Right lobe of liver (tissue), 6 donors: ENCODE measurements at regions not wholly inside any gene's neighbourhood (a gene's known extent, or its start where the extent isn't known, plus 50 kb on each side); places are given as distances from the start of the nearest gene placed in this dataset.

Source experiments
- ATAC-seq, 4 donors: fragments of 200-7000 bp; cut with Tn5 transposase; one replicate each; pipeline ENCODE4 v1.9.1; 2020; ENCODE audit warnings: mild to moderate bottlenecking in 4 of 4, moderate library complexity in 4 of 4
- DNase-seq, 3 donors: peaks; one replicate each; pipeline ENCODE4 v3.0.0-alpha.2; 2020
- H3K27ac ChIP-seq, 3 donors: fragments of 200-600 bp; one replicate each; pipeline ENCODE4 v1.8.0; 2022
- H3K27me3 ChIP-seq, 2 donors: fragments of 200-600 bp; one replicate each; pipeline ENCODE4 v1.8.0; 2022
- H3K36me3 ChIP-seq, 4 donors: fragments of 200-600 bp; sonication (generic) in 1 of 4; one replicate each; pipeline versions ENCODE4 v1.5.1 to v1.8.0; 2017 to 2022; ENCODE audit warnings: control low read depth in 1 of 4
- H3K4me1 ChIP-seq, 4 donors: fragments of 200-600 bp; sonication (generic) in 1 of 4; one replicate each; pipeline versions ENCODE4 v1.5.1 to v1.8.0; 2017 to 2022; ENCODE audit warnings: control low read depth in 1 of 4
- H3K4me3 ChIP-seq, 3 donors: fragments of 200-600 bp; one replicate each; pipeline ENCODE4 v1.8.0; 2022
- H3K9me3 ChIP-seq, 4 donors: fragments of 200-600 bp; sonication (generic) in 1 of 4; one replicate each; pipeline versions ENCODE4 v1.5.1 to v1.8.0; 2017 to 2022; ENCODE audit warnings: control low read depth in 1 of 4
- CTCF ChIP-seq, 4 donors: fragments of 200-600 bp in 3 of 4; fragments of 450-650 bp in 1 of 4; IDR thresholded peaks; one replicate each; pipeline versions ENCODE4 v1.5.1 to v1.8.0; 2016 to 2022; ENCODE audit warnings: antibody characterized with exemption in 4 of 4, mild to moderate bottlenecking in 2 of 4
- POLR2A ChIP-seq: fragments of 450-650 bp; IDR thresholded peaks from one replicate; pipeline ENCODE4 v1.6.1; 2017; ENCODE audit warnings: antibody characterized with exemption, mild to moderate bottlenecking
- WGBS: methylation state at CpG from one replicate; pipeline ENCODE4 v1.1.6; 2018; ENCODE audit warnings: low coverage, low lambda C conversion rate; ENCODE audit not compliant: insufficient coverage; ENCODE audit errors: missing lambda C conversion rate; 5-methylcytosine and 5-hydroxymethylcytosine counted together
- intact Hi-C, 2 donors: fragments of 100-400 bp; cut with DNase I; formaldehyde crosslinking; loops; one replicate each; pipeline versions ENCODE4 v1.11.2 to v1.14.1; 2022
- donor health status: DM: no; HTN: yes; CAD: no.
- donor health status: DM: no; HTN: no; CAD: no.
- donor health status: DM: no; HTN: no; CAD: no.
- donor health status: DM: no; HTN: yes; CAD: no.
- donor health status: DM: no; HTN: yes; CAD: no.

GRCh38 chr2:145729993-145730770, 1210.3 kb upstream of the ZEB2 start:
- H3K27me3 ChIP-seq: no peaks in the 10 kb centered on the region
- H3K4me1 ChIP-seq: no peaks in the 10 kb centered on the region
- no peak overlapping the region for H3K27ac ChIP-seq
- intact Hi-C loops: loop anchor here in 1 of 2 donors (10.0 kb wide), 1 partner anchor 595 kb away; no protein-coding TSS in a partner anchor
- TF ChIP-seq CTCF (IDR thresholded peaks at IDR 0.05) (no peak), POLR2A (no peak)
- no peaks in the 10 kb centered on the region for H3K9me3 ChIP-seq
- no peak overlapping the region for H3K4me3 ChIP-seq
- DNase-seq: no peak
- 72% methylated on average over 5 of the region's 5 CpGs for WGBS
- no peaks in the 10 kb centered on the region for H3K36me3 ChIP-seq
- ATAC-seq: no peak

GRCh38 chr2:145729481-145729880, 1209.6 kb upstream of the ZEB2 start:
- TF ChIP-seq CTCF (IDR thresholded peaks at IDR 0.05) (no peak), POLR2A (no peak)
- Histone ChIP-seq H3K4me3 (no peak overlapping the region), H3K36me3 (no peaks in the 10 kb centered on the region), H3K27ac (no peak overlapping the region), H3K9me3 (no peaks in the 10 kb centered on the region), H3K27me3 (no peaks in the 10 kb centered on the region), H3K4me1 (no peaks in the 10 kb centered on the region)
- ATAC-seq: no peak
- 60% methylated on average over 5 of the region's 5 CpGs for WGBS
- intact Hi-C loops: loop anchor here in 1 of 2 donors (10.0 kb wide), 1 partner anchor 595 kb away; no protein-coding TSS in a partner anchor
- no peak for DNase-seq

GRCh38 chr2:145728511-145728910, 1208.6 kb upstream of the ZEB2 start:
- ATAC-seq: no peak
- Histone ChIP-seq H3K4me3 (no peak overlapping the region), H3K4me1 (no peaks in the 10 kb centered on the region), H3K9me3 (no peaks in the 10 kb centered on the region), H3K27ac (no peak overlapping the region), H3K36me3 (no peaks in the 10 kb centered on the region), H3K27me3 (no peaks in the 10 kb centered on the region)
- WGBS: 50% methylated on average over 1 of the region's 1 CpG
- intact Hi-C loops: loop anchor here in 1 of 2 donors (10.0 kb wide), 1 partner anchor 596 kb away; no protein-coding TSS in a partner anchor
- TF ChIP-seq POLR2A (no peak), CTCF (IDR thresholded peaks at IDR 0.05) (no peak)
- DNase-seq: no peak

GRCh38 chr2:145725876-145726275, 1206.0 kb upstream of the ZEB2 start:
- H3K4me1 ChIP-seq: no peaks in the 10 kb centered on the region
- TF ChIP-seq POLR2A: no peak
- TF ChIP-seq CTCF (IDR thresholded peaks at IDR 0.05): no peak
- DNase-seq (no peak), ATAC-seq (no peak)
- H3K9me3 ChIP-seq: no peaks in the 10 kb centered on the region
- whole genome bisulfite sequencing: 62% methylated on average over 3 of the region's 3 CpGs
- no peaks in the 10 kb centered on the region for H3K36me3 ChIP-seq
- no peaks in the 10 kb centered on the region for H3K27me3 ChIP-seq
- no peak overlapping the region for H3K4me3 ChIP-seq
- intact Hi-C loops: loop anchor here in 1 of 2 donors (10.0 kb wide), 1 partner anchor 599 kb away; no protein-coding TSS in a partner anchor
- no peak overlapping the region for H3K27ac ChIP-seq
